DOHH2 (cell line): ENCODE measurements at regions not wholly inside any gene's neighbourhood (a gene's known extent, or its start where the extent isn't known, plus 50 kb on each side); places are given as distances from the start of the nearest gene placed in this dataset.

ENCODE experiments used
- CTCF ChIP-seq: fragments of 200-600 bp; sonication (generic); IDR thresholded peaks from one replicate; pipeline ENCODE4 v1.5.1; 2014; ENCODE audit warnings: antibody characterized with exemption, mild to moderate bottlenecking, low read depth, low read length; ENCODE audit not compliant: poor library complexity, severe bottlenecking
- EZH2phosphoT487 ChIP-seq: fragments of 200-600 bp; sonication (generic); IDR thresholded peaks from 2 replicates; pipeline ENCODE4 v1.6.1; 2017; ENCODE audit warnings: borderline replicate concordance, mild to moderate bottlenecking, antibody characterized with exemption, low read length, moderate library complexity, mixed read lengths

GRCh38 chr4:12446657-12447185 lies 1018.0 kb upstream of the HS3ST1 start:
- TF ChIP-seq CTCF (no peak), EZH2phosphoT487 (no peak)
